HEK293 (cell line): ENCODE measurements at regions not wholly inside any gene's neighbourhood (a gene's known extent, or its start where the extent isn't known, plus 50 kb on each side); places are given as distances from the start of the nearest gene placed in this dataset.

Experiments
- GLIS1 ChIP-seq: fragments of 450-650 bp; formaldehyde crosslinking; IDR thresholded peaks from 2 replicates; pipeline ENCODE4 v1.5.1; 2016; ENCODE audit warnings: missing biosample characterization, missing genetic modification characterization
- KLF10 ChIP-seq: fragments of 450-650 bp; IDR thresholded peaks from 2 replicates; pipeline ENCODE4 v1.5.1; 2018; ENCODE audit warnings: missing biosample characterization, mild to moderate bottlenecking, missing genetic modification characterization
- KLF16 ChIP-seq: fragments of 450-650 bp; formaldehyde crosslinking; IDR thresholded peaks from 2 replicates; pipeline ENCODE4 v1.5.1; 2017; ENCODE audit warnings: missing biosample characterization, missing genetic modification characterization
- MEIS1 ChIP-seq: sonication (generic); formaldehyde crosslinking; IDR thresholded peaks from 2 replicates; pipeline ENCODE4 v1.8.1; 2022; ENCODE audit warnings: missing genetic modification reagents, mild to moderate bottlenecking, borderline replicate concordance
- MYNN ChIP-seq: fragments of 450-650 bp; formaldehyde crosslinking; IDR thresholded peaks from 2 replicates; pipeline ENCODE4 v1.5.1; 2016; ENCODE audit warnings: missing biosample characterization, missing genetic modification characterization, borderline replicate concordance
- OSR2 ChIP-seq: fragments of 450-650 bp; formaldehyde crosslinking; IDR thresholded peaks from 2 replicates; pipeline ENCODE4 v1.5.1; 2016; ENCODE audit warnings: missing biosample characterization, missing genetic modification characterization
- PBX3 ChIP-seq: sonication (generic); formaldehyde crosslinking; IDR thresholded peaks from 2 replicates; pipeline ENCODE4 v1.8.1; 2022; ENCODE audit warnings: mild to moderate bottlenecking, moderate library complexity, missing genetic modification reagents
- SP7 ChIP-seq: fragments of 450-650 bp; formaldehyde crosslinking; IDR thresholded peaks from 2 replicates; pipeline ENCODE4 v1.5.1; 2016; ENCODE audit warnings: missing biosample characterization, missing genetic modification characterization
- ZBTB17 ChIP-seq: fragments of 450-650 bp; formaldehyde crosslinking; IDR thresholded peaks from 2 replicates; pipeline ENCODE4 v1.5.1; 2016; ENCODE audit warnings: missing biosample characterization, missing genetic modification characterization
- ZBTB8A ChIP-seq: fragments of 450-650 bp; formaldehyde crosslinking; IDR thresholded peaks from 2 replicates; pipeline ENCODE4 v1.5.1; 2016; ENCODE audit warnings: missing biosample characterization, missing genetic modification characterization
- ZNF140 ChIP-seq: fragments of 450-650 bp; formaldehyde crosslinking; IDR thresholded peaks from 2 replicates; pipeline ENCODE4 v1.5.1; 2016; ENCODE audit warnings: missing biosample characterization, missing genetic modification characterization
- ZNF157 ChIP-seq: fragments of 450-650 bp; formaldehyde crosslinking; IDR thresholded peaks from 2 replicates; pipeline ENCODE4 v1.5.1; 2016; ENCODE audit warnings: missing biosample characterization, missing genetic modification characterization
- ZNF169 ChIP-seq: fragments of 450-650 bp; formaldehyde crosslinking; IDR thresholded peaks from 2 replicates; pipeline ENCODE4 v1.5.1; 2016; ENCODE audit warnings: missing biosample characterization, missing genetic modification characterization
- ZNF2 ChIP-seq: fragments of 450-650 bp; formaldehyde crosslinking; IDR thresholded peaks from 2 replicates; pipeline ENCODE4 v1.5.1; 2016; ENCODE audit warnings: missing biosample characterization, missing genetic modification characterization
- ZNF23 ChIP-seq: fragments of 450-650 bp; formaldehyde crosslinking; IDR thresholded peaks from 2 replicates; pipeline ENCODE4 v1.5.1; 2016; ENCODE audit warnings: missing biosample characterization, missing genetic modification characterization, borderline replicate concordance
- ZNF354C ChIP-seq: fragments of 450-650 bp; formaldehyde crosslinking; IDR thresholded peaks from 2 replicates; pipeline ENCODE4 v1.5.1; 2016; ENCODE audit warnings: missing biosample characterization, missing genetic modification characterization, low read depth, borderline replicate concordance
- ZNF510 ChIP-seq: fragments of 450-650 bp; formaldehyde crosslinking; IDR thresholded peaks from 2 replicates; pipeline ENCODE4 v1.5.1; 2018; ENCODE audit warnings: mild to moderate bottlenecking, missing genetic modification characterization, missing biosample characterization; ENCODE audit not compliant: insufficient replicate concordance
- ZNF513 ChIP-seq: fragments of 450-650 bp; IDR thresholded peaks from 2 replicates; pipeline ENCODE4 v1.5.1; 2018; ENCODE audit warnings: missing biosample characterization, missing genetic modification characterization
- ZNF544 ChIP-seq: fragments of 450-650 bp; formaldehyde crosslinking; IDR thresholded peaks from 2 replicates; pipeline ENCODE4 v1.5.0; 2017; ENCODE audit warnings: missing biosample characterization, missing genetic modification characterization
- ZNF560 ChIP-seq: fragments of 450-650 bp; formaldehyde crosslinking; IDR thresholded peaks from 2 replicates; pipeline ENCODE4 v1.5.1; 2017; ENCODE audit warnings: missing biosample characterization, missing genetic modification characterization, borderline replicate concordance
- ZNF596 ChIP-seq: fragments of 450-650 bp; IDR thresholded peaks from 2 replicates; pipeline ENCODE4 v1.5.0; 2018; ENCODE audit warnings: missing biosample characterization, mild to moderate bottlenecking, missing genetic modification characterization, moderate library complexity
- ZNF629 ChIP-seq: fragments of 450-650 bp; formaldehyde crosslinking; IDR thresholded peaks from 2 replicates; pipeline ENCODE4 v1.5.1; 2017; ENCODE audit warnings: missing biosample characterization, missing genetic modification characterization
- ZNF654 ChIP-seq: fragments of 450-650 bp; formaldehyde crosslinking; IDR thresholded peaks from 2 replicates; pipeline ENCODE4 v1.5.1; 2016; ENCODE audit warnings: low read depth, missing biosample characterization, missing genetic modification characterization
- TF ChIP-seq, protein P1 (sequence below): fragments of 450-650 bp; formaldehyde crosslinking; IDR thresholded peaks from 2 replicates; pipeline ENCODE4 v1.5.1; 2017; ENCODE audit warnings: missing biosample characterization, missing genetic modification characterization
- TF ChIP-seq, protein P2 (sequence below): fragments of 450-650 bp; formaldehyde crosslinking; IDR thresholded peaks from 2 replicates; pipeline ENCODE4; 2016; ENCODE audit warnings: missing biosample characterization, missing genetic modification characterization
- TF ChIP-seq, protein P3 (sequence below): fragments of 450-650 bp; formaldehyde crosslinking; IDR thresholded peaks from 2 replicates; pipeline ENCODE4 v1.5.1; 2016; ENCODE audit warnings: missing biosample characterization, missing genetic modification characterization

DNA sequence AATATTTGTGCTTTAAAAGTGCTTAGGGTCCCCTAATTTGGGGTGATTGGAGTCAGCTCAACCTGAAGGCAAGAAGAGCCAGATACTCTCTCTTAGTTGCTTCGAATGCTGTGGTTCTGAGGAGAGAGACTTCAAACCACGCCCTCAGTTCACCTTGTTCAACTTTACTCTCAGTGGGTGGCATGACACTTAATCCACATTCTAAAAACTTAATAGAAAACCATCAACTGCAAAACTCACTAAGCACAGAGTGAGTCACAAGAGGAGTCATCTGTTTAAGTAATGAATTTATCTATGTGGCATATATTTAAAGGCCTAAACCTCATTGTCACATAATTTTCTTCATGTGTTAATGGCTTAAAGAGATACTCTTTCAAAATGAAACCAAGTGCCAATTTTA, 99.5 kb upstream of the SLC4A4 start (continued):
- TF ChIP-seq ZNF513 (tag by site-specific recombination) (no peak), ZNF544 (tag by site-specific recombination) (no peak), KLF10 (tag by site-specific recombination) (no peak), ZNF157 (tag by site-specific recombination) (no peak), ZNF354C (tag by site-specific recombination) (no peak), ZNF560 (tag by site-specific recombination) (no peak), SP7 (tag by site-specific recombination) (peak; percentile 37; the same call in 1 of the 2 replicates), KLF16 (tag by site-specific recombination) (no peak), GLIS1 (peak; percentile 38; the same call in 1 of the 2 replicates), PBX3 (CRISPR knock-in tag) (no peak), ZNF23 (tag by site-specific recombination) (no peak), ZNF596 (tag by site-specific recombination) (no peak), ZBTB8A (no peak), ZNF510 (tag by site-specific recombination) (no peak), MEIS1 (CRISPR knock-in tag) (no peak), ZNF140 (tag by site-specific recombination) (no peak), ZNF654 (no peak), ZNF2 (tag by site-specific recombination) (no peak), ZBTB17 (no peak), OSR2 (tag by site-specific recombination) (no peak), ZNF629 (tag by site-specific recombination) (peak; percentile 30; the same call in 1 of the 2 replicates), MYNN (tag by site-specific recombination) (no peak), ZNF169 (no peak)
- TF ChIP-seq, protein P1, sequence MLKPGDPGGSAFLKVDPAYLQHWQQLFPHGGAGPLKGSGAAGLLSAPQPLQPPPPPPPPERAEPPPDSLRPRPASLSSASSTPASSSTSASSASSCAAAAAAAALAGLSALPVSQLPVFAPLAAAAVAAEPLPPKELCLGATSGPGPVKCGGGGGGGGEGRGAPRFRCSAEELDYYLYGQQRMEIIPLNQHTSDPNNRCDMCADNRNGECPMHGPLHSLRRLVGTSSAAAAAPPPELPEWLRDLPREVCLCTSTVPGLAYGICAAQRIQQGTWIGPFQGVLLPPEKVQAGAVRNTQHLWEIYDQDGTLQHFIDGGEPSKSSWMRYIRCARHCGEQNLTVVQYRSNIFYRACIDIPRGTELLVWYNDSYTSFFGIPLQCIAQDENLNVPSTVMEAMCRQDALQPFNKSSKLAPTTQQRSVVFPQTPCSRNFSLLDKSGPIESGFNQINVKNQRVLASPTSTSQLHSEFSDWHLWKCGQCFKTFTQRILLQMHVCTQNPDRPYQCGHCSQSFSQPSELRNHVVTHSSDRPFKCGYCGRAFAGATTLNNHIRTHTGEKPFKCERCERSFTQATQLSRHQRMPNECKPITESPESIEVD (tag by site-specific recombination), result peak; percentile 90
- TF ChIP-seq, protein P2, sequence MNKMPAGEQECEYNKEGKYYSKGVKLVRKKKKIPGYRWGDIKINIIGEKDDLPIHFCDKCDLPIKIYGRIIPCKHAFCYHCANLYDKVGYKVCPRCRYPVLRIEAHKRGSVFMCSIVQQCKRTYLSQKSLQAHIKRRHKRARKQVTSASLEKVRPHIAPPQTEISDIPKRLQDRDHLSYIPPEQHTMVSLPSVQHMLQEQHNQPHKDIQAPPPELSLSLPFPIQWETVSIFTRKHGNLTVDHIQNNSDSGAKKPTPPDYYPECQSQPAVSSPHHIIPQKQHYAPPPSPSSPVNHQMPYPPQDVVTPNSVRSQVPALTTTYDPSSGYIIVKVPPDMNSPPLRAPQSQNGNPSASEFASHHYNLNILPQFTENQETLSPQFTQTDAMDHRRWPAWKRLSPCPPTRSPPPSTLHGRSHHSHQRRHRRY, result no peak
- TF ChIP-seq, protein P3, sequence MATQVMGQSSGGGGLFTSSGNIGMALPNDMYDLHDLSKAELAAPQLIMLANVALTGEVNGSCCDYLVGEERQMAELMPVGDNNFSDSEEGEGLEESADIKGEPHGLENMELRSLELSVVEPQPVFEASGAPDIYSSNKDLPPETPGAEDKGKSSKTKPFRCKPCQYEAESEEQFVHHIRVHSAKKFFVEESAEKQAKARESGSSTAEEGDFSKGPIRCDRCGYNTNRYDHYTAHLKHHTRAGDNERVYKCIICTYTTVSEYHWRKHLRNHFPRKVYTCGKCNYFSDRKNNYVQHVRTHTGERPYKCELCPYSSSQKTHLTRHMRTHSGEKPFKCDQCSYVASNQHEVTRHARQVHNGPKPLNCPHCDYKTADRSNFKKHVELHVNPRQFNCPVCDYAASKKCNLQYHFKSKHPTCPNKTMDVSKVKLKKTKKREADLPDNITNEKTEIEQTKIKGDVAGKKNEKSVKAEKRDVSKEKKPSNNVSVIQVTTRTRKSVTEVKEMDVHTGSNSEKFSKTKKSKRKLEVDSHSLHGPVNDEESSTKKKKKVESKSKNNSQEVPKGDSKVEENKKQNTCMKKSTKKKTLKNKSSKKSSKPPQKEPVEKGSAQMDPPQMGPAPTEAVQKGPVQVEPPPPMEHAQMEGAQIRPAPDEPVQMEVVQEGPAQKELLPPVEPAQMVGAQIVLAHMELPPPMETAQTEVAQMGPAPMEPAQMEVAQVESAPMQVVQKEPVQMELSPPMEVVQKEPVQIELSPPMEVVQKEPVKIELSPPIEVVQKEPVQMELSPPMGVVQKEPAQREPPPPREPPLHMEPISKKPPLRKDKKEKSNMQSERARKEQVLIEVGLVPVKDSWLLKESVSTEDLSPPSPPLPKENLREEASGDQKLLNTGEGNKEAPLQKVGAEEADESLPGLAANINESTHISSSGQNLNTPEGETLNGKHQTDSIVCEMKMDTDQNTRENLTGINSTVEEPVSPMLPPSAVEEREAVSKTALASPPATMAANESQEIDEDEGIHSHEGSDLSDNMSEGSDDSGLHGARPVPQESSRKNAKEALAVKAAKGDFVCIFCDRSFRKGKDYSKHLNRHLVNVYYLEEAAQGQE (tag by site-specific recombination), result no peak
